Activated T-helper 2 cell treated with anti-CD3 and anti-CD28 coated beads, Interferon-gamma antibody, Interleukin-2, Interleukin-4, amounts not matched to agents 10 μg/mL and 5 μg/mL and 100 μg/mL, durations not matched to agents 14 hours and 24 hours and 36 hours (primary cell): ENCODE measurements at regions not wholly inside any gene's neighbourhood (a gene's known extent, or its start where the extent isn't known, plus 50 kb on each side); places are given as distances from the start of the nearest gene placed in this dataset.

Experiments used
- DNase-seq: peaks from one replicate; pipeline ENCODE4 v3.0.0; 2021; ENCODE audit warnings: low spot score
- H3K27ac Mint-ChIP-seq: one replicate; pipeline ENCODE4 v1.8.0; 2021; ENCODE audit warnings: mixed read lengths
- H3K27me3 Mint-ChIP-seq: one replicate; pipeline ENCODE4 v1.8.0; 2021; ENCODE audit warnings: low read depth, mixed read lengths
- H3K36me3 Mint-ChIP-seq: one replicate; pipeline ENCODE4 v1.8.0; 2021; ENCODE audit warnings: low read depth, mixed read lengths
- H3K4me1 Mint-ChIP-seq: one replicate; pipeline ENCODE4 v1.8.0; 2021; ENCODE audit warnings: low read depth, mixed read lengths
- H3K4me3 Mint-ChIP-seq: one replicate; pipeline ENCODE4 v1.8.0; 2021; ENCODE audit warnings: low read depth, mild to moderate bottlenecking, moderate library complexity, mixed read lengths
- H3K9me3 Mint-ChIP-seq: one replicate; pipeline ENCODE4 v1.8.0; 2021; ENCODE audit warnings: mixed read lengths
- intact Hi-C: fragments of 100-400 bp; cut with micrococcal nuclease; formaldehyde crosslinking; loops from one replicate; pipeline ENCODE4 v1.15.1; 2023

DNA sequence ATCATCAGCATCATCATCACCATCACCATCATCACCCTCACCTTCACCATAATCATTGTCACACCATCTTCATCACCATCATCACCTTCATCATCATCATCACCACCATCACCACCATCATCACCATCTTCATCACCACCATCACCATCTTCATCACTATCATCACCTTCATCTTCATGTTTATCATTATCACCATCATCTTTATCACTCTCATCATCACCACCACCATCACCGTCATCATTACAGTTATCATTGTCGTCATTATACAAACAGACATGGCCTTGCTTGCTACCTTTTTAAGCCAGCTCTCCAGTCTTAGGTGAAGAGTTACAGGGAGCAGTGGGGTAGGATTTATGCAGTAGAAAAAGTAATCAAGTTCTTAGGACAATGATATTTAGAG is 114.9 kb downstream of the IRF8 start:
- no peak for DNase-seq
- H3K27ac Mint-ChIP-seq: no peak overlapping the region
- H3K4me3 Mint-ChIP-seq: no peak overlapping the region
- intact Hi-C loops: no loop called here
- peaks cover 5% of the 10 kb centered on the region for H3K9me3 Mint-ChIP-seq
- H3K27me3 Mint-ChIP-seq: peaks cover 2% of the 10 kb centered on the region
- H3K36me3 Mint-ChIP-seq: peaks cover 3% of the 10 kb centered on the region
- peaks cover 2% of the 10 kb centered on the region for H3K4me1 Mint-ChIP-seq

- intact Hi-C loops: loop anchor here (1.0 to 2.0 kb wide), 2 partner anchors 27 to 194 kb away; no protein-coding TSS in a partner anchor
- H3K4me1 Mint-ChIP-seq: peaks cover 2% of the 10 kb centered on the region
- peaks cover 19% of the 10 kb centered on the region for H3K9me3 Mint-ChIP-seq
- H3K27ac Mint-ChIP-seq: no peak overlapping the region
- peaks cover 4% of the 10 kb centered on the region for H3K27me3 Mint-ChIP-seq
- DNase-seq: no peak
- H3K36me3 Mint-ChIP-seq: peaks cover 3% of the 10 kb centered on the region
- H3K4me3 Mint-ChIP-seq: no peak overlapping the region
Observed at GRCh38 chr16:86015606-86016005, 116.6 kb downstream of the IRF8 start.

DNA sequence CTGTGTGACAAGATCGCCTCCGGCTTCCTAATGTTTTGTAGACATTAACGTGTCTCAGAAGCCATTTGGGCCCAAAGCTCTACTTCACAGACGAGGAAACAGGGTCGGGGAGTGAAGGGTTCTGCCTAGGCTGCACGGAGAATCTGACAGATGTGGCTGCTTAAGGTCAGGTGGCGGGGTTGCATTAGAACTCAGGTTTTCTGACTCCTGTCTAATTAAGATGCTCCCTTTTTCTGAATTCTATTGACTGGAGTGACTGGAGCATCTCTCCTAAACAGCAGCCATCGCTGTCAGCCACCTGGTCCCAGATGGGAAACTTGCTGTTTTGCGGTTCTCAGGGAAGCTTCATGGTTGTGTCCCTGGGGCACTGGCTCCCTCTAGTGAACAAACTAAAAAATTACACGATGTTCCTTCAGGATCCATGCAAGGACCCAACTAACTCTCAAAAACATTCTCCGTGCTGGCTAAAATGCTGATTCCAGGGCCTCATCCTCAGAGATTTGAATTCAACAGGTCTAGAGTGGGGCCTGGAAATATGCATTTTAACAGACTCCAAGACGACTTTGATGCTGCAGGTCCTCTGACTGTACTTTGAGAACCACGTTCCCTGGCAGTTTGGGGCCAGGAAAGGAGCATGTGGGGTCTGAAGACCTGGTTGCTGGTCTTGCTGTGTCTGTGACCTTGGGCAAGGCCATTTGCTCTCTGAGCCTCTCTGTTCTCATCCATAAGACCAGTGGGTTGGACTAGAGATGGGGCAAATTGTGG is 117.4 kb downstream of the IRF8 start:
- Mint-ChIP-seq H3K9me3 (peaks cover 23% of the 10 kb centered on the region), H3K4me1 (peaks cover 2% of the 10 kb centered on the region), H3K27me3 (peaks cover 4% of the 10 kb centered on the region), H3K4me3 (no peak overlapping the region), H3K27ac (no peak overlapping the region), H3K36me3 (peaks cover 3% of the 10 kb centered on the region)
- intact Hi-C loops: loop anchor here (1.0 to 2.0 kb wide), 2 partner anchors 28 to 195 kb away; no protein-coding TSS in a partner anchor
- DNase-seq: no peak

DNA sequence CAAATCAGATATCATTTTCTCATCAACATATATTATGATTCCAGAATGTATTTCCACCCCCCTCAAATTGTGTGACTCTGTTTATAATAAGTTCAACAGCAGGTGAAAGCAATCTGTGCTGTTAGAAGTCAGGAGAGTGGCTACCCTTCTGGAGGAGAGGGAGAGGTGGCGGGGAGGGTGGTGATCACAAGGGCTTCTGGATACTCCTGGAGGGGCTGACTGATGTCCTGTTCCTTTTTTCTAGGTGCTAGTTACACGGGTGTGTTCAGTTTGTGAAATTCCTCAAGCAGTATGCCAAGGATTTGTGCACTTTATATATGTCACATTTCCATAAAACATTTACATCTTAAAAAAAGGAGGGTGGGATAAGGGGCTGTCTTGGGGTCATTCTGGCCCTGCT is 119.1 kb downstream of the IRF8 start:
- H3K4me1 Mint-ChIP-seq: peaks cover 2% of the 10 kb centered on the region
- peaks cover 4% of the 10 kb centered on the region for H3K27me3 Mint-ChIP-seq

DNA sequence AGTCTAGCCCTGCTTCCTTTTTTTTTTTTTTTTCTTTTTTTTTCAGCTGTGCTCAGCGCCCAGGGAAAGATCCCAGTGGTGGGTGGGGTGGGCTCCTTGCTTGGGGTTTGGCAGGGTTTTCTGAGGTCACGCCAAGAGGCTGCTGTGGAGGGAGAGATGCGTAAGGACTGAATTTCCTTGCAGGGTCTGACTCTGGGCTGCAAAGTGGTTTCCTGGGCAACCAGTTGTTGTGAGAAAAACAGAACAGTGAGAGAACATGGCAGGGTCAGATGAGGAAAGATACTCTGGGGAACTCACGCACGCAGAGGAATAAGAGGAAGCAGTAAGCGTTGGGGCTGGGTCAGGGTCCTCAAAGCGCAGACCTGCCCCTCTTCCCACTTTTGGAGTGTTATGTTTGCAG is 119.5 kb downstream of the IRF8 start:
- Mint-ChIP-seq H3K9me3 (peaks cover 23% of the 10 kb centered on the region), H3K27me3 (peaks cover 4% of the 10 kb centered on the region), H3K4me3 (no peak overlapping the region), H3K4me1 (peaks cover 2% of the 10 kb centered on the region), H3K27ac (no peak overlapping the region), H3K36me3 (peaks cover 3% of the 10 kb centered on the region)
- intact Hi-C loops: no loop called here
- DNase-seq: no peak

More for the DNA sequence above, 119.1 kb downstream of the IRF8 start:
- peaks cover 3% of the 10 kb centered on the region for H3K36me3 Mint-ChIP-seq
- no peak overlapping the region for H3K27ac Mint-ChIP-seq
- no peak overlapping the region for H3K4me3 Mint-ChIP-seq
- peaks cover 23% of the 10 kb centered on the region for H3K9me3 Mint-ChIP-seq
- intact Hi-C loops: no loop called here
- no peak for DNase-seq

DNA sequence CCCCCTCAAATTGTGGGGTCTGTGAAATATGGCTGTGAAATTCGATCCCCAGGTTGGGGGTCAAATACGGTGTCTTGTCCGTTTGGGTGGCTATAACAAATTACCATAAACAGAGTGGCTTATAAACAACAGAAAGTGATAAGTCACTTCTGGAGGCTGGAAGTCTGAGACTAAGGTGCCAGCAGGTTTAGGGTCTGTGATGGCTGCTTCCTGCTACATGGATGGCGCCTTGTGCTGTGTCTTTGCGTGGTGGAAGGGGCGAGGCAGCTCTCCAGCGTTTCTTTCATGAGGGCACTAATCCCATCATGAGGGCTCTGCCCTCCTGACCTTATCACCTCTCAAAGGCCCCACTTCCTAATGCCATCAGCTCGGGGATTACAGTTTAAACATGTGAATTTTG is 120.0 kb downstream of the IRF8 start:
- Mint-ChIP-seq H3K27me3 (peaks cover 4% of the 10 kb centered on the region), H3K36me3 (no peaks in the 10 kb centered on the region), H3K27ac (no peak overlapping the region), H3K9me3 (peaks cover 22% of the 10 kb centered on the region), H3K4me1 (peaks cover 2% of the 10 kb centered on the region), H3K4me3 (no peak overlapping the region)
- intact Hi-C loops: no loop called here
- DNase-seq: no peak

DNA sequence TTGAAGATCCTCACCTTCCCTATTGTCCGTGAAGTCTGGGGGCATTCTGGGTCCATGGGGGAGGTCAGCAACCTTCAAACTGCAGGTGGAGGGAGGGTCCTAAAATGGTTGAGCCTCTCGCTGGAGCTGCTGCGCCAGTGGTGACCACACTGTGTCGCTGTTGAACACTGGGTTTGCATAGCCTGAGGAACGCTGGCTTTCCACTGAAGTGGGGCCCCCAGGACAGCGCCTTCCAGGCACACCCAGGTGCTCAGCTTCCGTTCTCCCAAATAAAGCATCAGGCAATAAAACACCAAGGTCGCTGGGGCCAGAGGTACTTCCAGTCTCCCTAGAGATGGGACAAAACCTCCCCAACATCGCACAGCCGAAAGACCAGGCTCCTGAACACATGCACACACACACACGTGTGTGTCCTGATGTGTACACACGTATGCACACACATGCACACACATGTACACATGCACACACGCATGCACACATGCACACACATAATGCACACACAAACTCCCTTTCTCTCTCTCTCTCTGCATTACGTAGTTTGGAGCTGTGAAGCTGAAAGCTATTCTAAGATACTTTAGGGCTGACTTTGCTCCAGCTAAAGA is 120.6 kb downstream of the IRF8 start:
- Mint-ChIP-seq H3K36me3 (no peaks in the 10 kb centered on the region), H3K4me1 (peaks cover 2% of the 10 kb centered on the region), H3K27ac (no peak overlapping the region), H3K27me3 (peaks cover 4% of the 10 kb centered on the region), H3K4me3 (no peak overlapping the region), H3K9me3 (peaks cover 26% of the 10 kb centered on the region)
- intact Hi-C loops: no loop called here
- no peak for DNase-seq

- DNase-seq: no peak
- Mint-ChIP-seq H3K4me3 (no peak overlapping the region), H3K27ac (no peak overlapping the region), H3K27me3 (peaks cover 4% of the 10 kb centered on the region), H3K9me3 (peaks cover 34% of the 10 kb centered on the region), H3K36me3 (no peaks in the 10 kb centered on the region), H3K4me1 (peaks cover under 1% of the 10 kb centered on the region)
- intact Hi-C loops: no loop called here
Observed at GRCh38 chr16:86020971-86021370, 122.0 kb downstream of the IRF8 start.

GRCh38 chr16:86022381-86022960 is 123.5 kb downstream of the IRF8 start:
- Mint-ChIP-seq H3K27ac (no peak overlapping the region), H3K9me3 (peaks cover 34% of the 10 kb centered on the region), H3K4me1 (no peaks in the 10 kb centered on the region), H3K4me3 (no peak overlapping the region), H3K36me3 (no peaks in the 10 kb centered on the region), H3K27me3 (peaks cover 2% of the 10 kb centered on the region)
- intact Hi-C loops: no loop called here
- no peak for DNase-seq

GRCh38 chr16:86024210-86024609 is 125.2 kb downstream of the IRF8 start:
- intact Hi-C loops: no loop called here
- H3K4me1 Mint-ChIP-seq: no peaks in the 10 kb centered on the region
- no peak overlapping the region for H3K4me3 Mint-ChIP-seq
- H3K36me3 Mint-ChIP-seq: no peaks in the 10 kb centered on the region
- no peak for DNase-seq
- H3K27me3 Mint-ChIP-seq: peaks cover 2% of the 10 kb centered on the region
- H3K27ac Mint-ChIP-seq: no peak overlapping the region
- H3K9me3 Mint-ChIP-seq: peaks cover 31% of the 10 kb centered on the region

DNA sequence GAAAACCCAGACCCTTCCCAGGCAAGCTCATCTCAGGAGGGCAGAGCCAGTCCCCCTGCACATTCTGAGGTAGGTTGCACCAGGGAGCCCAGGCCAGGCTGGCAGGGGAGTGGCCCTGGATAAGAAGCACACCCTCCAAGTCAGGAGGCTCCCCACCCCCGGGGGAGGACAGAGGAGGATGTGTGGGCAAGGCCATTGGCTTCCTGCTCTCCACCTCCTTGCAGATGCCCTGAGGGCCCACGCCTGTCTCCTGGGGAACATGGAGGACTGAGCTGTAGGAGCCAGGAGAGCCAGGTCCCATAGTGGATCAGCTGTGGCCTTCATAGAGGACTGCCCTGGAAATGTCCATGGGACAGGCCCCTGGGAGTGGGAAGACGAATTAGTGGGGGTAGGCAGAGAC is 126.7 kb downstream of the IRF8 start:
- intact Hi-C loops: no loop called here
- no peak for DNase-seq
- no peak overlapping the region for H3K4me3 Mint-ChIP-seq
- H3K27ac Mint-ChIP-seq: no peak overlapping the region
- H3K36me3 Mint-ChIP-seq: no peaks in the 10 kb centered on the region
- no peaks in the 10 kb centered on the region for H3K4me1 Mint-ChIP-seq
- peaks cover 19% of the 10 kb centered on the region for H3K9me3 Mint-ChIP-seq
- peaks cover under 1% of the 10 kb centered on the region for H3K27me3 Mint-ChIP-seq

DNA sequence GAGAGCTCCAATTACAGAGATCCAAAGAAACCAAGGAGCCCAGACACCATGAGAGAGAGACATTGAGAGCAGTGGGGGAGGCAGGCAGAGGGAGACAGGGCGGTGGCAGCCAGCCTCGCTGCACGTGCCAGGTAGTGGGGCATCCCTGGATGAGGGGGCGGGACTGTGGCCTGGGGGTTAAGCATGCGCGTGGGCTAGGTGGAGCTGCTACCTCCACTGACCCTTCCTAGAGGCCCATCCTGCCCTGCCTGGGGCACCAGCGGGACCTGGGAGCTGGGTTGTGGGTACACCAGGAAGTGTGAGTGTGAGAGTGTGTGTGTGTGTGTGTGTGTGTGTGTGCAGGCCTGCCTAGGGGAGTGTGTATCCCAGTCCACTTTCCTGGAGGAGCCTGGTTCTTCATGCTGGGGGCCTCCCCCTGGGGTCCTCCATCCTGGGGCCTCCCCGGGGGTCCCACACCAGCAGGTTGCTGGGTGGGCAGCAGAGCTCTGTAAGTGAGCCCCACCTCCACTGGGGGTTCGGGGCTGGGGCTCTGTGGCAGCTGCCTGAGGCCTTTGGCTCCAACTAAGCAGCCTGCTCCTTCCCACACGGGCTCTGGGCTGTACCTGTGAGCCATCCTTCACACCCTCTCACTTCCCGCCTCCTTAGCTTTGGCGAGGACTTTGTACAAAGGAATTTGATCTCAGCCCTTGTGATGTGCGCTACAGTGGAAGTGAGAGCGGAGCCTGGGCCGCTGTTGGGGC is 127.4 kb downstream of the IRF8 start:
- DNase-seq: no peak
- Mint-ChIP-seq H3K27me3 (peaks cover 2% of the 10 kb centered on the region), H3K9me3 (peaks cover 16% of the 10 kb centered on the region), H3K27ac (no peak overlapping the region), H3K4me1 (no peaks in the 10 kb centered on the region), H3K36me3 (no peaks in the 10 kb centered on the region), H3K4me3 (no peak overlapping the region)
- intact Hi-C loops: no loop called here
